ENCODE measurements at regions not wholly inside any gene's neighbourhood (a gene's known extent, or its start where the extent isn't known, plus 50 kb on each side); places are given as distances from the start of the nearest gene placed in this dataset.

DNA sequence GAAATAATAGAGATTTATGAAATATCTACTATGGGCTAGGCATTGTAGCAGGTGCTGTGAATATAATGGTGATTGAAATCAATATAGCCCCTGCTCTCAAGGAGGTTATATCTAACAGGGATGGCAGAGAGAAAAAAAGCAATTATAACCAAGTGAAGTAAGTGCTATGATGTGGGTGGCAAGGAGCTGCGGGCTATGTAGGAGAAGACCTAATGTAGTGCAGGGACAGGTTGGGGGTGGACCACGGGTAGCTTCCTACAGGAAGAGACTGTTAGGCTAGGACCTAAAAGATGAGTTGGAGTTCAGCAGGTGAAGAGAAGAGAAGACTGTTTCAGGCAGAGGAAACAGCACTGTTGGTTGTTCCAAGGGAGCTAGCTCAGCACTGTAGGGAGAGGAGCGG is 311.0 kb downstream of the KCNRG start:
- no peak for DNase-seq

DNA sequence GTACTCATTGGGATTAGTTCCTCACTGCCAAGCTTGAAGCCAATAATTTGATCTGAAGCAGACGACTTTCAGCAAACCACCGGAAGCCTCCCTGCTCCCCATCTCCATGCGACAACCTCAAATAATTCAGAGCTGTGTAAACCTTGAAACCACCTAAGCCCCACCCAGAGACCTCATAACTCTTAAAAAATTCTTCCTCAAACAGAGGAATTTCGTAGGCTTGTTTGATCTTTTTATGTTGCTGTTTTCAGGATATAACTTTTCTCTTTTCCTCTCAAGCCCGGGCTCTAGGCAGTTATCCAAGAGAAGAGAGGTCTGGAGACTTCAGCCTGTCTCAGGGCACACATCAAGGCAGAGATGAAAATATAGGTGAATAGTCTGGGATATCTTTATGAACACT is 311.6 kb downstream of the KCNRG start:
- DNase-seq: no peak

DNA sequence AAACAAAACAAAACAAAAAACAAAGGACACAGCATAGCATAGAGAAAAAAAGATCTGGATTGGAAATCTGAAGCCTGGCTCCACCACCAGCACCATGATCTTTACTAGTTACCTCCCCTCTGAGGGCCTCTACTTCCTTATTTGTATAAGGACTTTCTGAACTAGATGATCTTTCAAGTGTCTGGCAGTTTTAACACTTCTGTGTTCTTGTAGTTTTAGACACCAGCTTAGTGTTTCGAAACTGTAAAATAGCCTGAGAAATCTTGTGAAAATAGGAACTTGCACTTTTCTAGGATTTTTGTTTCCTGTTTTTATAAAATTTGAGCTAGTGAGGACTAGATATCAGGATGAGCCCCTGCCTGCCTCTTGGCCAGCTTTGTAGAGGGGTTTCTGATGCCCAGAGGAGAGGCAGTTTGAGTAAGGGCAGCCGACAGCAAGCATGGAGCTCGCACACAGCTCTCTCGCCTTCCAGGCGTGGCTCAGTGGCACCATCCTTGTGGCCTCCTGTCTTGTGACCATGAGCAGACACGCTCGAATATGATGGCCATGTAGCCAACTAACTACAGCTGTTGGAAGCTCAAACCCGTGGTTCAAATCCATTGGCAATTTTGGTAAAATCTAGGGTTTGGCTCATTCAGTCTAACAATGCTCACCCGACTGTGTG is 319.0 kb downstream of the KCNRG start:
- no peak for DNase-seq

DNA sequence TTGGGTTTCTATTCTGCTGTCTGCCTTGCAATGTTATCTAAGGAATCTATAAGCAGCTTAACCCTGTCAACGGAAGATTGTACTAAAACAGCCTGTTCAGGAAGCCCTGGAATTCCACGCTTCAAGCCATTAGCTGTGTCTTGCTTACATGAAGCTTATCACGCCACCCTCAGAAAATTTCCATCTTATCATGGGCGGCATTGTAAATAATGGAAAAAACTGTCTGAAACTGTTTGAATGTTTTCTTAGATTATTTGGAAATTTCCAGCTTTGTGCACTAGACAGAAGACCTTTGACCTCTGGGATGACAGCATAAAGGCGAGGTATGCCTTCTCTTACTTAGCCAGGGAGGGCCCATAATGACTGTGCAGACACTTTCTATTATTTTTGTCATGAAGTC is 319.7 kb downstream of the KCNRG start:
- DNase-seq: no peak

DNA sequence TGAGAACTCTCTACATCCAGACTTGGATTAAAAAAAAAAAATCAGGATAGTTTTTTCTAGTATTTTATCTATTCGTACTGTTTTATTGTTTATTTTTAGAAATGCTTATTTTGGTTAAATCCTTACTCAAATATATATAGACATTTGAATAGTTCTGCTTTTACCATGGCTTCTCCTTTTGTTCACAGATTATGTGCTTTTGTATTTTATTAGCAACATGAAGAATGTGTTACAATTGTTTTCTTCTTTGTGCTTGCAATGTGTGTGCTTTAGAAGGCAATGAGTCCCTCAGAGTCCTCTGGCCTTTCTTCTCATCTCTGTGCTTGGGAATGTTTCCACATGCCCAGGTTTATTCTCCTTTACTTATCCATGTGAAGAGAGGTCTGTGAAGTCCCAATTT is 324.0 kb downstream of the KCNRG start:
- no peak for DNase-seq

DNA sequence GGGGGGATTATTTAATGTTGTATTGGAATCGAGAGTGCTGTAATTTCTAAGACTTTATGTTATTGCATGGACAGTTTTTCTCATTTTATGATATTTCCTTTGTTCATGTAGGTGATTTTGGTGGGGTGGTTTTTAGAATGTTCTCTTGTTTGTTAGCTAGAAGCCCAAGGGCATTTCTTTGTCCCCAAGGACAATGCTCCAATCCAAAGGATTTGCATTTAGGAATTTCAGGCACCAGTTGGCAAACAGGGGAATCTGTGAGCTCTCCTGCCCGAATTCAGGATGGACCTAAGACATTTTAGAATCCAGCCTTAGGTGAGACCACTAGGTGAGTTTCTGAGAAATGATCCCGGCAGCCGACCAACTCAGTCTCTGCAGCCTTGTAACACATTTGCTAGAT is 324.9 kb downstream of the KCNRG start:
- no peak for DNase-seq

DNA sequence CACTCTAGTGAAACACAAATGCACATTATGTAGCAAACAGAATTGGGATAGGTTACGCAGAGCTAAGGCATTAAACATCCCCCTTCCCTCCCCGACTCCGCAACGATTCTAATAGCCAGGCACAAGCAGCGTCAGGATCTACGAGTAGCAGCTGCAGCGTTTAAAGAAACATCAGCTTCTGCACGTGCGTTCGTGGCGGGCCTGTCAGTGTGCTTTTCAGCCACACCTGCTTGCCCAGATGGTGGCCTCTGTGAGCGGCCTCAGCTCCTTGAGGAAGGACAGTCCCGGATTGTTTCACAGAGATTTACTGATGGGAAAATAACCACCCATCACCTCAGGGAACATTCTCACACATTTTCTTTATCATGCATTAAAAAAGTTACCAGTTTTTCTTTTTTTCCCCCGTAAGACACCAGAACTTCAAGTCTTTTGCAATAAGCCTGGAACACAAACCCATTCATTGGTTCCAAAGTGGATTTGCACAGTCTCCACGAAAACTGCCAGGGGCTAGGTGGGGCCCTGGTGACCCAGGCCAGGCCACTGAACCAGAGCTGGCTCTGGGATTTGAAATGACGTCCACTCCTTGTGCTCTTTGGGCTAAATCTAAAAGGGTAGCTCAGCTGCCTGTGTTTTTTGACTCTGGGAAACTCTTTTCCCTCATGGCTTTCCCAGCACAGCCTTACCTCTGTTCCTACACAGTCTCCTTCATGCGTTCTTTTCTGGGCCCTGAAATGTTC is 325.5 kb downstream of the KCNRG start:
- no peak for DNase-seq

DNA sequence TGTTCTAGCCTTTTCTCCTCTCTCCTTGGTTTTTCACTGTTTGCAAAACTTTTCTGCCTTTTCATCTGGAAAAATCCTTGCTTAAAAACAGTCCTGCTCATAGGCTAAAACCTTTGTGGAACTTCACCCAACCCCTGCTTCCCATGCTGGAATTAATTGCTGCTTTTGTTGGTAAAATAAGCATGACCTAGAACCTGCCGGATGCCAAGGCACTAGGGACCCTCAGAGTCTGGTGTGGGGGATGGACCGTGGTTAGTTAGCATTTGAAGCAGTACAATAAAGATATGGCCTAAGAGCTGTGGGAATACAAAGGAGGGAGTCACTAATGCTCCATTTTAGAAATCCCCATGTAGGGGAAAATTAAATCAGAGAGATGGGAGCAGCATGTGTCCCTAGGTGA is 326.3 kb downstream of the KCNRG start:
- no peak for DNase-seq

DNA sequence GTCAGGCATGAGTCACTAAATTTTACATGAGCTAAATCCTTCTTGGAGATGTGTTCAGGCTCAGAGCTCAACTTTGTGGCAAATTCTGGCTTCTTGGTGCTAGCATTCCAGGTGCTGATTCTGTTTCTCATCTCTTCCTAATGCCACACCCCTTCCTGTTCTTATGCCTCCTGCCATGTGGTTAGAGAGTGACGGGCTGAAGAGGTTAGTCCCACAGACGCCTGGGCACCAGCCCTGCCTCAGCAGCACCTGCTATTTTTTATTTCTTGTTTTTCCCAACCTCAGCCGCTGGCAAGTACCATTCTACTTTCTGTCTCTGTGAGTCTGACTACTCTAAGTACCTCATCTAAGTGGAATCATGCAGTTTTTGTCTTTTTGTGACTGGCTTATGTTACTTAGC is 329.5 kb downstream of the KCNRG start:
- DNase-seq: no peak

DNA sequence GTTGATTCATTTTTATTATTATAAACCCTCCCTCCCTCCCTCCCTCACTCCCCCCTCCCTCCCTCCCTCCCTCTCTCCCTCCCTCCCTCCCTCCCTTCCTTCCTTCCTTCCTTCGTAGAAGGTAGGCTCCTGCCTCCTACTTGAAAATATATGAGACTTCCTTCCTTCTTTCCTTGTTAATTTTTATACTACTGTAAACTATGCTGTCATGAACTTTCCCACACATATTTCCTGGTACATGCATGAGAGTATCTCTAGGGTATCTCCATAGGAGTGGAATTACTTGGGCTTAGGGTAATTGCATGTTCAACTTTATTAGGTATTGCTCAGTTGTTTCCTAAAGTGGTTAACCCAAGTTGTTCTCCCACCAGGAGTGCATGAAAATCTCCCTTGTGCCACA is 330.6 kb downstream of the KCNRG start:
- no peak for DNase-seq

DNA sequence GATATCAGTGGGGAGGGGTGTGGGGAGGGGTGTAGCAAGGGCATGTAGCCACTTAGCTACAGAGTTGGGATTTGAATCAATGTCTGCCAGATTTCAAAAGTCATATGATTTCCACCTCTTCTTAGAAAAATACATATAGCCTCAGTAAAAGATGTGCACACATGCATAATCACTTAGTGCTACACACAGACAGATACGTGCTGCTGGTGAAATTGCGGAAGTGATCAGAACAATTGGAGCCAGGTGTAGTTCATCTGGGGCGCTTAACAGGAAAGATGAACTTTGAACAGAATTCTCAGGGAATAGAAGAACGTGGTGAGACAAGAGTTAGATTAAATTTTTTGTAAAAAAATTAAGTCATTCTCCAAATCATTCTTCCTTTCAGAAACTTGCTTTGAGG is 333.1 kb downstream of the KCNRG start:
- no peak for DNase-seq

DNA sequence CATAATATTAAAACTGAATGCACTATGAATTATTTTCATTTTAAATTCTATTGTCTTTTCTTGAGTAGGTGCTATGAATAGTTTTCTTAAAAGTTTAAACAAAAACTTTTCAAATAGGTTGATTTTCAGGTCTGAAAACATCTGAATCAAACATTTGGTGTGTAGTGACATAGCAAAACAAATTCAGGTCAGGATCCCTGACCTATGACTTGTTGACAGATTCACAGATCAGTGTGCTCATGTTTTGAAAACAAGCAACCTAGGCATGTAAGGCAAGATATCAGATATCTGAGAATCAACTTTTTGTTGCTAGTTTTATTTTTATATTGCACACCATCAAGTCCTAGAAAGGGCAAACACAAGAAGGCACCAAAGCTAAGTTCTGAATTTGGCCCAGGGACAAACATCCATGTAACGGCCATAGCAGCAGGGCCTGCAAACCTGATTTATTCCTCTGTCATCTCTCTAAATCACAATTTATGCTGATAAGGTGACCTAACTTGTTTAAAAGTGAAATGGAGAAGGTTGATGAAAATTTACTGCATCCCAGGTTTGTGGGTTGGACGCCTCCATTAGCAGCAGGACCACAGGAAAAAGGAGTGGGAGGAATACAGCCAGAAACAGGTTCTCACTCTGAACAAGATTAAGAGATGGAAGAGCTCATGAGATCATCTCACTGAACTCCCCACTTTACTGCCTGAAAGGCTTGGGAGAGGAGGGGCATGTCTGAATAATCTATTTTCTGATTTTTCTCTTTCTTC is 337.7 kb downstream of the KCNRG start:
- DNase-seq: no peak

DNA sequence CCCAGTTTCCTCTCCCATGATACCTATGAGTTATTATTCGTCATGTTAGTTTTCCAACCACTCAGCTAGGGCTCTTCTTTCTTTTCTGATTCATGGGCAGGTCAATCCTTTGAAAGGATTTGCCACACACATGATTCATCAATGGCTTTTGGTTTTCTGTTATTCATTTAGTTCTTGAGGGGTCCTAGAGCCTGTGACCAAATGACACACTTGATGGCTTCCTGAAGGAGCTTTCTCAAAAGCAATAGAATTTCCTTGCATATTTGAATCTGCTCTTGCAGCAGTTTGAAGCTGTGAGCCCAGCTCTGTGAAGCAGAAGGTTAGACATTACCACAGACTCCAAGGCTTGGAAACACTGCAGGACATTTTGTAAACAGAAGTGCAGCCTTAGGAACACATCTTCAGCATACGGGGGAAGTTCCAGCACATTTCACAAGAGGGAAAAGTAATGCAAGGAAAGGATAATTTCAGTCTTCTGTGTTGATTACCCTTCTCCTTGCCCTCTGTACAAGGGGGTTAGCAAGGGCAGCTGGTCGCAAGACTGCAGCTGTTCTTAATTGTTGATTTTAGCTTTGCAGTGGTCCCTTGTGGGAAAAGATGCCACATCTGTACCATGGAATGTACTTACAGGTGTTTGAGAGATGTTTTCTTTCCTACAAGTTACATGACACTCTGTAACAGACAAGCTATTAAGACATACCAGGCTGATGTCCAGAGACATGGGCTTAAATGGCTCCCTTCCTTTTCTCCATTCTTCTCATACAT is 338.6 kb downstream of the KCNRG start:
- no peak for DNase-seq

DNA sequence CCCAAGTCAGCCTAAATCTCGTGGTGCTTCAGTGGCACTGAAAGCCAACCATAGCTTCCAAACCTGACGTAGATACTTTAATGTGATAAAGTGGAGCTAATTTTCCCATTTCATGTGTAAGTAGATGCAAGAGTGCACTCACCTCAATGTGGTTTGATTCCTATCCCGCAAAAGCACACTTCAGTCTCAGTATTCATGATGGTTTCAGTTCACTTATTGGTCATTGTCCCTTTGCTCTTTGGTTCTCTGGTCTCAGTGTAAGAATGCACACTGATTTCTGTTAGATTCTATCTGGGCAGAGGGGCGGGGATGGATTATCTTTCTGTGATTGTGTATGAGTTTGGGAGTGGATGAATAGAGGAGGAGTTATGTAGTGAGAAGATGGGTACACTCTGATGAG is 340.6 kb downstream of the KCNRG start:
- no peak for DNase-seq

DNA sequence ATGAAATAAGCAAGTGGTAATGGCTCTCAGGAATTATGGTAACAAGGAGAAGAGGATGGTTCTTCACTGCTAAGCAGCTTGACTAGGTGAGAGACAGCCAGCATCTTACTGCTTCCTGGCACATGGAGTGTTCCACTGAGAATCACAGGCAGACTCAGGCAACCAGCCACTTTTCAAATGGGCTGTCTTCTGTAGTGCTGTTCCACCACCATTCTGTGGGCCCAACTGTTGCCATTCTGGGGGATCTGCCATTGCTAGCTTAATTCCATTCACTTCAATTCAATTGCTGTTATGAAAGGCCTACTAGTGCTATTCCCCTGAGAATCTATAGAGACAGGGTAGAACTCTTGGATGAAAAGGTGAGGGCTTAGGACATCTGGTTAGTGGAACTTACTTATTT is 341.9 kb downstream of the KCNRG start:
- no peak for DNase-seq

DNA sequence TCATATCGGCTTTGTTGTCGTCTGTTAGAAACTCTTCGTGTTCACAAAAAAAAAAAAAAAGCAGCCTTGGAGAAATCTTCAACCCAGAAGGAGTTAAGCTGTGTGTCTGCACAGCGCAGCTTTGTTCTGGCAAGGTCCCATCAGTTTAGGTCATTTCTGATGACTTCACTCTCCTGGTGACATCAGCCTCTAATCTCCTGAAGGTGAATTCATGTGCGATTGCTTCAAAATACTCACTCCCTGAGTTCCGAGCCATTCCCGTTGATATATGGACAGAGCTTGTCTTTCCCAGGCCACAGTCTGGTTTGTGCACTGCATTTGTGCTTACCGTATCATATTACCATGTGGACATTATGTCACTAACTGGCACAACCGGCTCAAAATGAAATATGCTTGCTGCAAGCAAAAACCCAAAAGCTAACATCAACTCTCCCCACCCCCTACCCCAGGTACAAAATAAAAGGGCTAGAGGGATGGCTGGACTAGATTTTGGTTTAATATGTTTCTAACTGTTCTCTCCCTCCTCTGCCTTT is 342.4 kb downstream of the KCNRG start:
- no peak for DNase-seq

DNA sequence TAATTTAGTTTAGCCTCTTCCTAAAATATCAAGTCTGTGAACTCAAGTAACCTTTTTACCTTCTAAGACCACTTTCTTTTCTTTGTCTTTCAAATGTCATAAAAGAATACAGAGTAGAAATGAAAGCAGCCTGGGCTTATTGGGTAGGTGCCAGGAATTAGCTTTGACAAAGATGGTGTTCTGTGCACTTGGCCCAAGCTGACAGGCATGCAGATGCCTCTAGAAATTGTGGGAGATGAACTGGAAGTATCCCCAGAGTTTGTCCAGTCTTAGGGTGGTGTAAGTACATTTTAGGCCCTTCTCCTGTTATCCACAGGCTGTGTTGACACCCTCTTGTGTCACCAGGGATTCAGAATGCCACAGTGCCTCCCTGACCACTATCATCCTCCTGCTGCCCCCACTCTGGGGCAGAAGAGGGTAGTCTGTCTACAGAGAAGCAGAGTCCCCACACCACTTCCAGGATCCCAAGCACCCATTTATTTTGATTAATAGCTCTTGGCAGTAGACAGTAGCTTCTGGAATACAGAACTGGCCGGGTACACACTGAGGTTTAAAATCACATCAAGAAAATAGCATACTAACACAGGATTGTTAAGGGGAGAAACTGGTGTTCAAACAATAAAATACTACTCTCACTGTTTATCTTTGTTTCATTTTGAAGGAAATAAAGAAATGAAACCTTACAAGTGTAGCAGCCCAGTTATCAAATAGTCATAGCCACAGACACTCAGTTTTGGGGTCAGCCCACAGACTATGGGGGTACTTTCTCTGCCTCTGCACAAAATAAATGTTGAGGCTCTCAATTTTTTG is 343.2 kb downstream of the KCNRG start:
- no peak for DNase-seq

DNA sequence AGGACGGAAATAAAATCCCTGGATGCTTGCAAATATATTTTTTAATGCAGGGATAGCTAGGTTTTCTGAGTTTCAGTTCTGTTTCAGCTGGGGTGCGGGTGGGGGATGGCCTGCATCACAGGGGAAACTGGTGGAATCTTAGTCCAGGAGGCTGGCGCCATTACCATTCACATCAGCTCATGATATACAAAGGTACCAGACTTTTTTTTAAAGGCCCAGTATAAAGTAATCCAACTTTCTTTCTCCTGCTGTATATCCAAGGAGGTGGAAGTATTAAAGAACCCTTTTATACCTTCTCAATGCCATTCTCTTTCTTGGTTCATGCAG is 343.8 kb downstream of the KCNRG start:
- DNase-seq: no peak

DNA sequence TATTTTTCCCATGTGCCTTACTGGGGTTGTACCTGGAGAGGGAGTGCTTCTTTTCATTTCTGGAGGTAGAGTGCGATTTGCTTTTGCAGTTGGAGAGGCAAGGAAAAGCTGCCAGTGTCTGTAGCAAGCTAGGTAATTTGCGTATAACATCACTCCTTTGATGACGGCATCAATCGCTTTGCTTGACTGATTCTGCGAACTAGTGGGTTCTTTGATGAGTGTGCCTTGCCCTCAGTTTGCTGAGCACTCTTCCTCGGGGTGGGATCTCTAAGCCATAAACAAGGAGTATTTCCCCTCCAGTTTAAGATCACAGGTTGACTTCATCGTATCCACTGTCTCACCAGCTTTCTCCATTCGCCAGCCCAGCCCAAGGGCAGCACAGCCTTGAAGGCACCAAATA is 344.5 kb downstream of the KCNRG start:
- DNase-seq: no peak

DNA sequence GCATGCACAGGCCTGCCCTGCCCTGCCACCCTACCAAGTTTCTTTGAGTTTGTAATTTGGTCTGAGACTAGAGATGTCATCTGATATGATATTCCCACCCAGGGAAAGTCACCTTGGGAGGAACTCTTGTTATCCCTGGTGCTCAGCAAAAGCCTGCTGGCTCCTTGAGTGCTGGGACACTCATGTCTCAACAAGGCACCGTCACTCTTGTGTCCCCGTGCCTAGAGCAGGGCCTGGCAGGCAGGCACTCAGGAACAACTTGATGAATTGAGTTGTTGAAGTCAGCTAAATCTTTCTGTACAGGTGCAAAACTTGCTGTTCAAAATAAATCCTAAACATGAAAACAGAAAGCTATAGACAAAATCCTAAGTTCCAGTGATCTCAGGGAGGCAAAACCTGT is 345.4 kb downstream of the KCNRG start:
- no peak for DNase-seq

DNA sequence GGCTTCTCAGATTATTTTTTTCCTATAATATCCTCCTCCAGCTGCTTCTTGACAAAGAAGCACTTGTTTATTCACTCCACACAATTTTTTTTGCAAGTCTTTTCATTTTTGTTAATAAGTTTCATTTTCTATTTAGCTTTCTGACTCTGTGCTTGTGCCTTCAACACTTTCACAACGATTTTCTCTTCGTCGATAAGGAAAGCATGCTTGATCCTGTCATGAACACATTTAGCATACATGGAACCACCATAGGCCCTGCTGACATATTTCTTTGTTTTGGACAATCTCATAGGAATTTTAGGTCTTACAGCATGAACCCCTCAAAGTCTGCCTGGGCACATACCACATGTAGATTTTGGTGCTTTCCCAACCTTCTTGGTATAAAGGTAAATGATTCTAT is 346.0 kb downstream of the KCNRG start:
- no peak for DNase-seq
